ENCODE measurements at regions not wholly inside any gene's neighbourhood (a gene's known extent, or its start where the extent isn't known, plus 50 kb on each side); places are given as distances from the start of the nearest gene placed in this dataset.

- peaks cover 2% of the 10 kb centered on the region; the same call in 1 of the 2 replicates for H3K23me2 ChIP-seq (ENCODE audit: low read depth, low read length)
- no peaks in the 10 kb centered on the region for H3K9me3 ChIP-seq (ENCODE audit: insufficient read depth in 2 of 2, low read depth in 1 of 2, low read length in 1 of 2)
- 91% methylated on average over 7 of the region's 7 CpGs; no CpG with 5 or more reads in 1 of the 2 experiments for WGBS, 2 experiments (ENCODE audit: extremely low coverage in 1 of 2, insufficient coverage in 1 of 2, insufficient read length in 1 of 2, insufficient replicate concordance in 2 of 2, low coverage in 1 of 2, low lambda C conversion rate in 2 of 2, missing lambda C conversion rate in 1 of 2)
- H3K23ac ChIP-seq (ENCODE audit: insufficient read length), result no peak overlapping the region
- POLR2A ChIA-PET (ENCODE audit: partially characterized antibody), result no interaction called here
- H3K4me1 ChIP-seq (replicated peaks in 1 of 4; ENCODE audit: control insufficient read depth in 3 of 4, insufficient read depth in 4 of 4, low read length in 3 of 4), result peaks cover 9 to 18% (median 11%) of the 10 kb centered on the region in 4 experiments
- H3K56ac ChIP-seq (replicated peaks; ENCODE audit: insufficient read length, low read depth, low read length), result no peak overlapping the region
- no peak overlapping the region for H2BK120ac ChIP-seq (replicated peaks; ENCODE audit: low read depth, low read length)
- H4K20me1 ChIP-seq (replicated peaks in 1 of 2; ENCODE audit: control insufficient read depth in 1 of 2, insufficient read depth in 2 of 2, low read length in 2 of 2), result no peaks in the 10 kb centered on the region
- H2AK5ac ChIP-seq (ENCODE audit: low read depth, low read length), result no peak overlapping the region
- H3K36me3 ChIP-seq (ENCODE audit: control insufficient read depth in 2 of 4, insufficient read depth in 4 of 4, low read length in 3 of 4), result no peaks in the 10 kb centered on the region
- no peak for DNase-seq (ENCODE audit: low read depth in 1 of 2, low spot score in 2 of 2)
- no peak overlapping the region for H3K4ac ChIP-seq (replicated peaks; ENCODE audit: insufficient read length, low read depth, low read length)
- H3K9ac ChIP-seq (replicated peaks in 1 of 4; ENCODE audit: extremely low read depth in 1 of 4, low read depth in 3 of 4, low read length in 3 of 4), result no peak overlapping the region
- H3K4me2 ChIP-seq (ENCODE audit: insufficient read depth in 1 of 2, low read depth in 2 of 2, low read length in 2 of 2), result no peak overlapping the region
- no peak overlapping the region for H3K18ac ChIP-seq (ENCODE audit: extremely low read depth, low read length)
- CTCF ChIA-PET (ENCODE audit: partially characterized antibody), result interaction anchor here (0.6 to 1.1 kb wide), 2 partner anchors 47 to 168 kb away, joined by 3 read pairs; no protein-coding TSS in a partner anchor
- H3K27ac ChIP-seq (ENCODE audit: low read depth, low read length), result no peak overlapping the region
- H3K4me3 ChIP-seq (ENCODE audit: extremely low read depth in 1 of 4, insufficient read depth in 2 of 4, low read depth in 3 of 4, low read length in 4 of 4), result no peak overlapping the region
- H4K5ac ChIP-seq (ENCODE audit: insufficient read length, low read depth, low read length), result no peak overlapping the region
- no peak overlapping the region for H2AFZ ChIP-seq (ENCODE audit: low read length)
- H3K79me1 ChIP-seq (ENCODE audit: low read depth, low read length), result no peaks in the 10 kb centered on the region
- no peak overlapping the region for H2BK15ac ChIP-seq (ENCODE audit: low read length)
- no peak overlapping the region for H4K8ac ChIP-seq (ENCODE audit: extremely low read depth, insufficient read depth, low read length)
- no peak overlapping the region; the same call in 1 of the 2 replicates for H2BK12ac ChIP-seq (ENCODE audit: low read depth, low read length)
- no peak overlapping the region for H4K91ac ChIP-seq (replicated peaks; ENCODE audit: insufficient read length, low read length)
- H2BK5ac ChIP-seq (ENCODE audit: low read depth, low read length), result no peak overlapping the region
- TF ChIP-seq EZH2 (IDR thresholded peaks at IDR 0.05; ENCODE audit: low read depth, low read length, severe bottlenecking) (no peak), E2F6 (IDR thresholded peaks at IDR 0.05) (no peak), YY1 (IDR thresholded peaks at IDR 0.05; ENCODE audit: low read depth, low read length) (no peak), ASH2L (IDR thresholded peaks at IDR 0.05; ENCODE audit: low read length) (no peak), HDAC6 (IDR thresholded peaks at IDR 0.05; ENCODE audit: low read depth, low read length) (no peak), POLR2A (IDR thresholded peaks at IDR 0.05; ENCODE audit: control extremely low read depth in 1 of 2, low read depth in 2 of 2, low read length in 2 of 2) (no peak), EGR1 (IDR thresholded peaks at IDR 0.05; ENCODE audit: borderline replicate concordance, low read depth, low read length) (no peak)
- no peaks in the 10 kb centered on the region for H3K79me2 ChIP-seq (ENCODE audit: control insufficient read depth in 1 of 2, insufficient read depth in 2 of 2, low read length in 2 of 2)
- H2BK20ac ChIP-seq (ENCODE audit: low read length), result 0 out of 2 replicates have a peak overlapping the region, but pooled peaks have one; percentile 34
- no peaks in the 10 kb centered on the region for H3K27me3 ChIP-seq (replicated peaks in 1 of 4; ENCODE audit: control insufficient read depth in 3 of 4, extremely low read depth in 1 of 4, insufficient read depth in 3 of 4, low read length in 3 of 4)
- FAIRE-seq, result no peak
- no peak overlapping the region for H3K14ac ChIP-seq (ENCODE audit: insufficient read length)
Observed at GRCh38 chr11:129286813-129287212, 88.8 kb upstream of the BARX2 start.

Measured in H1 (cell line).